Colonic mucosa (tissue), 4 donors: ENCODE measurements at regions not wholly inside any gene's neighbourhood (a gene's known extent, or its start where the extent isn't known, plus 50 kb on each side); places are given as distances from the start of the nearest gene placed in this dataset.

Experiments used
- DNase-seq: peaks from one replicate; pipeline ENCODE4 v3.0.0-alpha.2; 2020
- H3K27ac ChIP-seq: fragments of 200-600 bp; one replicate; pipeline ENCODE4 v1.8.0; 2021
- H3K27me3 ChIP-seq: fragments of 200-600 bp; one replicate; pipeline ENCODE4 v1.8.0; 2021
- H3K36me3 ChIP-seq: fragments of 200-600 bp; one replicate; pipeline ENCODE4 v1.8.0; 2021
- H3K4me1 ChIP-seq: fragments of 200-600 bp; one replicate; pipeline ENCODE4 v1.8.0; 2021; ENCODE audit warnings: mild to moderate bottlenecking
- H3K4me3 ChIP-seq: fragments of 200-600 bp; one replicate; pipeline ENCODE4 v1.8.0; 2021
- H3K9ac ChIP-seq, 2 donors: one replicate each; pipeline ENCODE4 v1.7.0; 2013; ENCODE audit warnings: control low read depth in 2 of 2, low read depth in 2 of 2, low read length in 2 of 2
- H3K9me3 ChIP-seq: fragments of 200-600 bp; one replicate; pipeline ENCODE4 v1.8.0; 2021
- intact Hi-C: fragments of 100-400 bp; cut with DNase I; formaldehyde crosslinking; loops from one replicate; pipeline ENCODE4 v1.14.1; 2022
- TF ChIP-seq, protein P1 (sequence below): fragments of 200-600 bp; IDR thresholded peaks from one replicate; pipeline ENCODE4 v1.8.0; 2022; ENCODE audit warnings: antibody characterized with exemption, mild to moderate bottlenecking
- donor health status: healthy.
- donor health status: DM: no; HTN: no; CAD: no.
- donor health status: DM: no; HTN: no; CAD: no.

DNA sequence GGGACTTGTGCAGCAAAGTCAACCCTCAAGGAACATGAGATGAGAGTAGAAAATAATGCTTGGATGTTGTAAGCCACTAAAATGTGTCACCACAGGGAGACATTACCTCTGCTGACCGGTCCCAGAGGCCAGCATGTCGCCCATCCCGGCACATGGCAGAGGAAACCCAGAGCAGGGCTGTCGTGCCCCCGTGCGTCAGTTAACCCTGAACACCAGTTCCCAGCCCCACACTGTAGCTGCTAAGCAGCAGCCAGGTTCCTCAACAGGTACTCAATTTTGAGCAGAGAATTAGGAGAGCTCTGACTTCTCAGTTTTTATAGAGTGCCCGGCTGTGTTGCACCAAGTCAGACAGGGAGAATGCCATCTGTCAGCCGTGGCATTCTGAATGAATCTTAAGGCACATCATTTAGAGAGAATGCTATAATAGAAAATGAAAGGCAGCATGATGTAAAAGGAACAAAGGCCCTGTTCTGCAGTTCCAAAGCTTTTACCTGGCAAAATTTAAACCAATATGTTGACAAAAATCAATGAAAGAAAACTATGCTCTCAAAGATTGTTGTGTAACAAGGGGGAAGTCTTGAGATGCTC is 307.9 kb downstream of the METTL4 start:
- no peaks in the 10 kb centered on the region for H3K36me3 ChIP-seq
- intact Hi-C loops: no loop called here

DNA sequence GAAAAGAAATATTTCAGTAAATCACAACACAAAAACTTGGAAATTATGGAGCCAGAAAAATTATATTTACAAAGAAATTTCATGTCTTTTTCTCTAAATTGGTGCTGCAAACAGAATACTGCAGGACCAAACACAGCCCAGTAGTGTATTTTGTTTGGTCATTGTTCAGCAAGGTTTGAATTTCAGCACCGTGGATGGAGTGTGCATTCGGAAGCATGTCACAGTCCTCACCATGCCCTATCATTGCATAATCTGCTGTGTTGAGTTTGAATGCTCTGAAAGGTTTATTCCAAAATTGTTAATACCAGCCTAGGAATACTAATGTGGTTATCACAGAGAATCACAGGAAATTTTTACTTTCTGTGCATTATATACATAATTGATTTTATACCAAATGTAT is 296.7 kb downstream of the METTL4 start:
- Histone ChIP-seq H3K27ac (no peak overlapping the region), H3K36me3 (no peaks in the 10 kb centered on the region), H3K27me3 (no peaks in the 10 kb centered on the region), H3K4me3 (no peak overlapping the region), H3K4me1 (no peaks in the 10 kb centered on the region), H3K9me3 (no peaks in the 10 kb centered on the region), H3K9ac (no peak overlapping the region)
- TF ChIP-seq, protein P1, sequence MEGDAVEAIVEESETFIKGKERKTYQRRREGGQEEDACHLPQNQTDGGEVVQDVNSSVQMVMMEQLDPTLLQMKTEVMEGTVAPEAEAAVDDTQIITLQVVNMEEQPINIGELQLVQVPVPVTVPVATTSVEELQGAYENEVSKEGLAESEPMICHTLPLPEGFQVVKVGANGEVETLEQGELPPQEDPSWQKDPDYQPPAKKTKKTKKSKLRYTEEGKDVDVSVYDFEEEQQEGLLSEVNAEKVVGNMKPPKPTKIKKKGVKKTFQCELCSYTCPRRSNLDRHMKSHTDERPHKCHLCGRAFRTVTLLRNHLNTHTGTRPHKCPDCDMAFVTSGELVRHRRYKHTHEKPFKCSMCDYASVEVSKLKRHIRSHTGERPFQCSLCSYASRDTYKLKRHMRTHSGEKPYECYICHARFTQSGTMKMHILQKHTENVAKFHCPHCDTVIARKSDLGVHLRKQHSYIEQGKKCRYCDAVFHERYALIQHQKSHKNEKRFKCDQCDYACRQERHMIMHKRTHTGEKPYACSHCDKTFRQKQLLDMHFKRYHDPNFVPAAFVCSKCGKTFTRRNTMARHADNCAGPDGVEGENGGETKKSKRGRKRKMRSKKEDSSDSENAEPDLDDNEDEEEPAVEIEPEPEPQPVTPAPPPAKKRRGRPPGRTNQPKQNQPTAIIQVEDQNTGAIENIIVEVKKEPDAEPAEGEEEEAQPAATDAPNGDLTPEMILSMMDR: no peak
- no peak for DNase-seq
- intact Hi-C loops: no loop called here

More for the DNA sequence above, 307.9 kb downstream of the METTL4 start:
- Histone ChIP-seq H3K9me3 (no peaks in the 10 kb centered on the region), H3K27ac (no peak overlapping the region), H3K27me3 (no peaks in the 10 kb centered on the region), H3K4me3 (no peak overlapping the region), H3K9ac (no peak overlapping the region), H3K4me1 (no peaks in the 10 kb centered on the region)
- TF ChIP-seq, protein P1: no peak
- no peak for DNase-seq

DNA sequence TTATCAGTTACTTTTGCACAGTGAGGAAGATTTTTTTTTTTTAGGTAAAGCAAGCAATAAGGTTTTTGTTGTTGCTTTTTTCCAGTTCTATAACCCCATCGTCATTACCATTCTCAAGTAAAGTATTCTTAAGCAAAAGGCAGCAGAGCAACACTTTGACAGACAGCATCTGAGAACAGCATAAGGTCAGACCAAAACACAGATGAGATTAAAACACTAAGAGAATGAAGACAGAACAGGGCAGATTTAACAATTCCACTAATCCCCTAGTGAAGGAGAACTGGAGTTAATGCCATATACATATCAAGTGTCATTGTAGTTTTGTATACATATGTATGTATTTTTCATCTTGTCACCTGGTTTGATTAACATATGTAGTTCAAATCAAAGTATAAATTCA is 290.2 kb downstream of the METTL4 start:
- Histone ChIP-seq H3K27me3 (no peaks in the 10 kb centered on the region), H3K9ac (no peak overlapping the region), H3K9me3 (no peaks in the 10 kb centered on the region), H3K27ac (no peak overlapping the region), H3K4me1 (no peaks in the 10 kb centered on the region), H3K36me3 (no peaks in the 10 kb centered on the region), H3K4me3 (no peak overlapping the region)
- TF ChIP-seq, protein P1: no peak
- no peak for DNase-seq
- intact Hi-C loops: no loop called here

DNA sequence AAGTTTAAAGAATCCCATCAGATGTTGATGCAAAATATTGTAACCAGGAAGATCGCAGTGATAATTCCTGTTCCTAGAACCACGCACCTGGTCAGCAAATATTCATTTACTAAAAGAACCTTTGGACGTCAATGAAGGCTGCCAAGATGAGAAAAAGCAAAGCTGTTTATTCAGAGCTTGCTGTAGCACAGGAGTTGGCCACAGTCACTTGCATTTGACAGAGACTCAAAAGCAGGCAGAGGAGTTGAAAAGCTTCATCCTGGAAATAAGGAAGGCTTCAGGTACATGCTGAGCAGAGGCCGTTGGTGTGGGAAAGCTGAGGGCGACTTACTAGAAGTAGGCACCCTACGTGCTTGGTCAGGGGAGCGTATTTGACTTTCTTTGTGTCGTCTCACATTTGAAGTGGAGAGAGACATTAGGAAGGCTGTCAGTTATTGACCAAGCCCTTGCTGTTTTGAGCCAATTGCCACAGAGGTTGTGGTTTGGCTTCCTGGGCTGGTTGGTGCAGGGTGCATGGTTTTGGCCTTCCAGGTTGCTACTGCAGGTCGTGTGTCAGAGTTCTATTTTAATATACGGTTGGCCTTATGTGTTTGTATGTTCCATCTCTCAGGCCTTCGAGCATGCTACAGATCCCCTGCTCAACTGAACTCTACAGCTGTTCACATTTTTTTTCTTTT is 289.6 kb downstream of the METTL4 start:
- Histone ChIP-seq H3K36me3 (no peaks in the 10 kb centered on the region), H3K27ac (no peak overlapping the region), H3K4me3 (no peak overlapping the region), H3K9ac (no peak overlapping the region), H3K9me3 (no peaks in the 10 kb centered on the region), H3K4me1 (no peaks in the 10 kb centered on the region), H3K27me3 (no peaks in the 10 kb centered on the region)
- TF ChIP-seq, protein P1: no peak
- no peak for DNase-seq
- intact Hi-C loops: no loop called here

DNA sequence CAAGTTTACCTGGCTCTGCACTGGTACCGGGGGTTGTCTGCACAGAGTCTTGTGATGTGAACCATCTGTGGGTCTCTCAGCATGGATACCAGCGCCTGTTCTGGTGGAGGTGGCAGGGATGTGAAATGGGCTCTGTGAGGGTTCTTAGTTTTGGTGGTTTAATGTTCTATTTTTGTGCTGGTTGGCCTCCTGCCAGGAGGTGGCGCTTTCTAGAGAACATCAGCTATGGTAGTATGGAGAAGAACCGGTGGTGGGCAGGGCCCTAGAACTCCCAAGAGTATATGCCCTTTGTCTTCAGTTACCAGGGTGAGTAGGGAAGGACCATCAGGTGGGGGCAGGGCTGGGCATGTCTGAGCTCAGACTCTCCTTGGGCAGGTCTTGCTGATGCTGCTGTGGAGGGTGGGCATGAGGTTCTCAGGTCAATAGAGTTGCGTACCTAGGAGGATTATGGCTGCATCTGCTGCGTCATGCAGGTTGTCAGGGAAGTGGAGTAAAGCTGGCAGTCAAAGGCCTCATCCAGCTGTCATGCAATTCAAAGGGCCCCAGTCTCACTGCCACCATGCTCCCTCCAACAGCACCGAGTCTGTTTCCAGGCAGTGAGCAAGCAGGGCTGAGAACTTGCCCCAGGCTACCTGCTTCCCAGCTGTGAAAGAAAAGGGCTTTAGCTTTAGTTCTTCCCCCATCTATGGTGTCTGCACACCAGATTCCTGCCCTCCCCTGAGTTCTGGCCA is 278.0 kb downstream of the METTL4 start:
- TF ChIP-seq, protein P1: no peak
- Histone ChIP-seq H3K9me3 (no peaks in the 10 kb centered on the region), H3K27ac (no peak overlapping the region), H3K27me3 (no peaks in the 10 kb centered on the region), H3K4me3 (no peak overlapping the region), H3K9ac (no peak overlapping the region), H3K36me3 (no peaks in the 10 kb centered on the region), H3K4me1 (no peaks in the 10 kb centered on the region)
- DNase-seq: no peak
- intact Hi-C loops: no loop called here
